DND-41 (cell line): ENCODE measurements at regions not wholly inside any gene's neighbourhood (a gene's known extent, or its start where the extent isn't known, plus 50 kb on each side); places are given as distances from the start of the nearest gene placed in this dataset.
"Not testable (repeated sequence)": the region's sequence is repeated elsewhere in the genome, so short reads cannot be mapped to it uniquely, and the experiment has no call there.

Experiments used
- ATAC-seq: fragments of 200-7000 bp; cut with Tn5 transposase; 3 replicates; pipeline ENCODE4 v1.9.1; 2021; ENCODE audit warnings: low read depth; ENCODE audit not compliant: insufficient read depth
- DNase-seq: peaks from one replicate; pipeline ENCODE4 v3.0.0-alpha.2; 2020
- H2AFZ ChIP-seq: 2 replicates; pipeline ENCODE4 v1.6.0; 2012; ENCODE audit warnings: low read depth, low read length
- H3K27ac ChIP-seq: 2 replicates; pipeline ENCODE4 v1.5.1; 2012; ENCODE audit warnings: low read length, inconsistent platforms
- H3K27me3 ChIP-seq: fragments of 200-600 bp; sonication (generic); 2 replicates; pipeline ENCODE4 v1.6.0; 2012; ENCODE audit warnings: low read length, mild to moderate bottlenecking, inconsistent platforms; ENCODE audit not compliant: insufficient read depth, poor library complexity
- H3K36me3 ChIP-seq: 2 replicates; pipeline ENCODE4 v1.5.1; 2012; ENCODE audit warnings: low read length, inconsistent platforms; ENCODE audit not compliant: insufficient read depth
- H3K4me1 ChIP-seq: 2 replicates; pipeline ENCODE4 v1.5.1; 2012; ENCODE audit warnings: mild to moderate bottlenecking, low read length; ENCODE audit not compliant: insufficient read depth
- H3K4me2 ChIP-seq: 2 replicates; pipeline ENCODE4 v1.6.0; 2012; ENCODE audit warnings: mild to moderate bottlenecking, moderate library complexity, low read length, inconsistent platforms; ENCODE audit not compliant: insufficient read depth
- H3K4me3 ChIP-seq, 2 experiments: fragments of 200-600 bp in 1 of 2; shearing (Covaris generic) in 1 of 2; 2 replicates each; pipeline ENCODE4 v1.5.1; 2012 to 2016; ENCODE audit warnings: inconsistent platforms in 2 of 2, low read length in 2 of 2, mild to moderate bottlenecking in 2 of 2, low read depth in 1 of 2, moderate library complexity in 1 of 2
- H3K79me2 ChIP-seq: 2 replicates; pipeline ENCODE4 v1.6.0; 2012; ENCODE audit warnings: low read length, inconsistent platforms; ENCODE audit not compliant: insufficient read depth
- H3K9ac ChIP-seq: 2 replicates; pipeline ENCODE4 v1.6.0; 2012; ENCODE audit warnings: low read depth, mild to moderate bottlenecking, inconsistent platforms, low read length, moderate library complexity
- H3K9me3 ChIP-seq: 2 replicates; pipeline ENCODE4 v1.5.1; 2012; ENCODE audit warnings: low read length, moderate library complexity, mild to moderate bottlenecking, inconsistent platforms; ENCODE audit not compliant: insufficient read depth, severe bottlenecking
- H4K20me1 ChIP-seq: 2 replicates; pipeline ENCODE4 v1.6.0; 2012; ENCODE audit warnings: low read length; ENCODE audit not compliant: insufficient read depth
- EZH2 ChIP-seq: IDR thresholded peaks from 3 replicates; pipeline ENCODE4 v1.6.1; 2012; ENCODE audit warnings: borderline replicate concordance, low read depth, mild to moderate bottlenecking, moderate library complexity, low read length, inconsistent platforms; ENCODE audit not compliant: severe bottlenecking
- TF ChIP-seq, protein P1 (sequence below): IDR thresholded peaks from 2 replicates; pipeline ENCODE4 v1.5.1; 2012; ENCODE audit warnings: borderline replicate concordance, low read length, moderate library complexity, mild to moderate bottlenecking; ENCODE audit not compliant: poor library complexity, severe bottlenecking; ENCODE audit errors: extremely low read depth

DNA sequence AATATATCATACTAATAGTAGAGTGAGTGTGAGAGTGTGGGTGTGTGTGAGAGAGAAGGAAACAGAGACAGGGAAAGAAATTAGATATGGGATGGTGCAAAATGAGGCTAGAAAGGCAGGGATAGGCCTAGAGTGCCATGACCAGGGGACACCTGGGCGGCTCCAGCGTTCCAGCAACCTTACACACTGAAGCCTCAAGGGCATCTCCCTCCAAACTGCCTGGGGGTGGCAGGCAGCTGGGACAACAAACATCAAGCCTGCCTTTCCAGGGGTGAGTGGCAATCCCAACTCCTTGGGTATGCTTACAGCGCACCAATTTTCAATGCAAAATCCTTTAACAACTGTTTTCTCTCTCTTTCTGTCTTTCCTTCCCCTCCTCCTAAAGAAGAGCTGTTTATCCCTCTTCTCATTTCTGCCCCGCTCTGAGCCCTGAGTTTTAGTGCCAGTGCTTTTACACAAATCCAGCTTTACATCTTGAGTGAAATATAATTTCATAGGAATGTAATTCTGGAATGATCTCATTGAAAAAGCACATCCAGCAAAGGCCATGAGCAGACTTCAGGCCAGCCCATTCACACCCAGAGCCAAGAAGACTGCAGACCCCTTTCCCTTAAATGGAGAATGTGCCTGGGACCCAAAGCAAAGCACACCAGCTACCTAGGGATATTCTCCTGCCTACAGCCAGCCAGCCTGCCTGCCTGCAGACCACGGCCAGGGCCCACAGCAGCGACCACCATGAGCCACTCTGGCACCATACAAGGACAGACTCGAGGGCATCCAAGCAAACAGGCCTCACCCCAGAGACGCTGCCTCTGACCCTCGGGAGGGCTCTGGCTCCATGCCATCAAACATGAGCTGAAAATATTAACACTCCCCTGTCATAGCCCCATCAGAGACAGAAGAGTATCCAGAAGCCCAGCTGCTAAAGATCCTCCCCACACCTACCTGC, 90.3 kb downstream of the RPL27A start:
- no peak overlapping the region for H3K27ac ChIP-seq
- DNase-seq (no peak), ATAC-seq (no peak)
- H3K36me3 ChIP-seq = no peaks in the 10 kb centered on the region
- H2AFZ ChIP-seq = no peak overlapping the region
- H3K4me3 ChIP-seq = no peak overlapping the region
- H3K4me1 ChIP-seq = no peaks in the 10 kb centered on the region
- no peaks in the 10 kb centered on the region for H3K9me3 ChIP-seq
- TF ChIP-seq EZH2 = no peak
- TF ChIP-seq, protein P1, sequence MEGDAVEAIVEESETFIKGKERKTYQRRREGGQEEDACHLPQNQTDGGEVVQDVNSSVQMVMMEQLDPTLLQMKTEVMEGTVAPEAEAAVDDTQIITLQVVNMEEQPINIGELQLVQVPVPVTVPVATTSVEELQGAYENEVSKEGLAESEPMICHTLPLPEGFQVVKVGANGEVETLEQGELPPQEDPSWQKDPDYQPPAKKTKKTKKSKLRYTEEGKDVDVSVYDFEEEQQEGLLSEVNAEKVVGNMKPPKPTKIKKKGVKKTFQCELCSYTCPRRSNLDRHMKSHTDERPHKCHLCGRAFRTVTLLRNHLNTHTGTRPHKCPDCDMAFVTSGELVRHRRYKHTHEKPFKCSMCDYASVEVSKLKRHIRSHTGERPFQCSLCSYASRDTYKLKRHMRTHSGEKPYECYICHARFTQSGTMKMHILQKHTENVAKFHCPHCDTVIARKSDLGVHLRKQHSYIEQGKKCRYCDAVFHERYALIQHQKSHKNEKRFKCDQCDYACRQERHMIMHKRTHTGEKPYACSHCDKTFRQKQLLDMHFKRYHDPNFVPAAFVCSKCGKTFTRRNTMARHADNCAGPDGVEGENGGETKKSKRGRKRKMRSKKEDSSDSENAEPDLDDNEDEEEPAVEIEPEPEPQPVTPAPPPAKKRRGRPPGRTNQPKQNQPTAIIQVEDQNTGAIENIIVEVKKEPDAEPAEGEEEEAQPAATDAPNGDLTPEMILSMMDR = no peak
- no peaks in the 10 kb centered on the region for H3K79me2 ChIP-seq
- no peaks in the 10 kb centered on the region for H3K27me3 ChIP-seq
- H3K9ac ChIP-seq = no peak overlapping the region
- no peak overlapping the region for H3K4me2 ChIP-seq
- H4K20me1 ChIP-seq = no peaks in the 10 kb centered on the region

GRCh38 chr11:8773916-8774539, 91.4 kb downstream of the RPL27A start:
- no peaks in the 10 kb centered on the region for H3K79me2 ChIP-seq
- DNase-seq (no peak), ATAC-seq (no peak)
- no peak for TF ChIP-seq EZH2
- TF ChIP-seq, protein P1 = no peak
- no peaks in the 10 kb centered on the region for H3K4me1 ChIP-seq
- no peaks in the 10 kb centered on the region for H3K27me3 ChIP-seq
- H3K36me3 ChIP-seq = no peaks in the 10 kb centered on the region
- H3K4me2 ChIP-seq = no peak overlapping the region
- H3K9me3 ChIP-seq = no peaks in the 10 kb centered on the region
- no peak overlapping the region for H2AFZ ChIP-seq
- H4K20me1 ChIP-seq = no peaks in the 10 kb centered on the region; the same call in 1 of the 2 replicates
- no peak overlapping the region for H3K4me3 ChIP-seq
- no peak overlapping the region for H3K9ac ChIP-seq
- no peak overlapping the region for H3K27ac ChIP-seq

DNA sequence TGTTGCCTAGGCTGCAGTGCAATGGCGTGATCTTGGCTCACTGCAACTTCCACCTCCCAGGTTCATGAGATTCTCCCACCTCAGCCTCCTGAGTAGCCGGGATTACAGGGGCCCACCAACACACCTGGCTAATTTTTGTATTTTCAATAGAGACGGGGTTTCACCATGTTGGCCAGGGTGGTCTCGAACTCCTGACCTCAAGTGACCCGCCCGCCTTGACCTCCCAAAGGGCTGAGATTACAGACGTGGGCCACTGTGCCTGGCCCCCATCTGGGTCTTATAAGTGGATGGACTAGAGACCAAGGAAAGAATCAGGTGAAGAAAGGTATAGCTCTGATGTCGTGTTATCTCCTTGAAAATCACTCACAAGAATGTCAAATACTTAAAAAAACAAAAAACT, 92.3 kb downstream of the RPL27A start:
- H3K79me2 ChIP-seq, H3K27me3 ChIP-seq, H3K27ac ChIP-seq, DNase-seq, H3K36me3 ChIP-seq, H2AFZ ChIP-seq, H3K9me3 ChIP-seq, H3K4me1 ChIP-seq, ATAC-seq, H3K4me3 ChIP-seq, H3K4me2 ChIP-seq, H3K9ac ChIP-seq, H4K20me1 ChIP-seq: not testable (repeated sequence)

DNA sequence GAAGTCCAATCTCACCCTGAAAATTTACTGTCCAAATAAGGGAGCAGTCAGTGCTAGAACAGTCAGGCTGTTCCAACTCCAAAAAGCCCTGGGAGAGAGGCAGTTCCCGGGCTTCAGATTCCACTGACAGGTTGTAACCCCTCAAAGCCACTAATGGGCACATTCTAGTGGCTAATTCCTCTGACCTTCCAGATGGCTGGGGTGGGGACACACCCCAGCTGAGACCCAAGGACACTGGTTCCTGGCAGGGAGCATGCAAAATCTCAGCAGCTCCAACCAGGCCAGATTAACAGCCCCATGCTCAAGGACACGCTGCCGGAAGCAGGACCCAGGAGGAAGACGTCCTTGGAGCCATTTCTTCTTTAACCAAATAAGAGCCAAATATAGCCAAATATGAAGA, 92.7 kb downstream of the RPL27A start:
- H3K9me3 ChIP-seq = no peaks in the 10 kb centered on the region
- H4K20me1 ChIP-seq = no peaks in the 10 kb centered on the region; the same call in 1 of the 2 replicates
- no peak overlapping the region for H3K4me2 ChIP-seq
- H3K27me3 ChIP-seq = no peaks in the 10 kb centered on the region
- H3K27ac ChIP-seq = no peak overlapping the region
- TF ChIP-seq, protein P1 = no peak
- TF ChIP-seq EZH2 = no peak
- no peak overlapping the region for H3K9ac ChIP-seq
- no peak overlapping the region for H3K4me3 ChIP-seq
- no peak overlapping the region for H2AFZ ChIP-seq
- no peaks in the 10 kb centered on the region for H3K4me1 ChIP-seq
- DNase-seq = no peak
- no peak for ATAC-seq
- H3K36me3 ChIP-seq = no peaks in the 10 kb centered on the region
- no peaks in the 10 kb centered on the region for H3K79me2 ChIP-seq
